ENCODE measurements at regions not wholly inside any gene's neighbourhood (a gene's known extent, or its start where the extent isn't known, plus 50 kb on each side); places are given as distances from the start of the nearest gene placed in this dataset.
"Not testable (repeated sequence)": the region's sequence is repeated elsewhere in the genome, so short reads cannot be mapped to it uniquely, and the experiment has no call there.

DNA sequence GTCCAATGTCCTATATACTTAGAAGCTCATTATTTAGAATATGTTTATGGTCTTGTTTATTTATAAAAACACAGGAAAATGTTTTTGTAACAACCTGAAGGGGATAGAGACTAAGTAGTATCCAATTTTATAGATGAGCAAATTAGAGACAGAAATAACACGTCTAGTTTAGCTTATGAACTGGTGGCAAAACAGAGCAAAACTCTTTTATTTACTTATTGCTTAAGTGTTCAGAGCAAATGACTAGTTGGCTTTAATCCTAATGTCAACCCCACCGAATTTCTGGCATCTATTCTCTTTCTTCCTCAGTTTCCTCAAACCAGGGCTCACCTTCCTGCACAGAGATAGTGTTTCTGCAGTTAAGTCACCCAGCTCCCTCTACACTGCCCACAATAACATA lies 792.8 kb downstream of the REEP3 start:
- no peak for DNase-seq (ENCODE audit: low read depth, low spot score)
- in situ Hi-C loops (cut with HindIII; ENCODE audit: low pct_unique_long_range_greater_than_20kb, low sequenced_read_pairs) = no loop called here

DNA sequence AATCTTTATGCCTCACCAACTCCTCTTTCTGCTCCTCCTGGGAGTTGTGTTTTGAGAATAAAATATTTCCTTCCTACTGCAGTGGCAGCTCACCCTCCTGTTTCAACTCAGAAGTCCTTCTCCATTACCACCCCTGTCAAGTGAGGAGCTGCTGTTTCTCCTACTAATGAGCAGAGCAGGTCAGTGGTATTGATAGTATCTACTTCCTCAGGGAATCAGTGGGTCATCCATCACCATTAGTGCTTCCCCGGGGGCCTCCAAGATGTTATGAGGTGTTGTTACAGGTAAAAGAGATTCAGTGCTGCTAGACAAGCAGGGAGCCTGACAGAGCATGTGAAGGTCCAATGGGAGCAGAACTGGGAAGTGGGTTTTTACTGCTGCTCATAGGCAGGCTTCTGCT lies 795.2 kb downstream of the REEP3 start:
- DNase-seq (ENCODE audit: low read depth, low spot score) = no peak
- in situ Hi-C loops (cut with HindIII; ENCODE audit: low pct_unique_long_range_greater_than_20kb, low sequenced_read_pairs) = no loop called here

DNA sequence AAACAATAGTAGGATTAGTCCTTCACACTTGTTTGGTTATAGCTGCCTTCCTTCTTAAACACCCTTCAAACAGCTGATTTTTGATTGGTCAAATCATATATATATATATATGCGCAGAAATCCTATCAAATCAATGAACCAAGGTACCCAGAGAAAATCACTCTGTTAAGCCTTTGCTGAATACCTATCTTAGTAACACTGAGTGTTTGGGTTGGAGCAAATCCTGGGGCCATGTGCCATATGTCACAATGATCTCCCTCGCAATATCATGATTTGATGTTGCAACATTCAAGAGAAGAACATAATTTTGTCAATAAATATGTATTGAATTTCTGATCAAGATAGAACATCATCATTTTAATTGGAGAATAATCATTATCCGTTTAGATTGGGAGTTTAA lies 795.6 kb downstream of the REEP3 start:
- in situ Hi-C loops (cut with HindIII; ENCODE audit: low pct_unique_long_range_greater_than_20kb, low sequenced_read_pairs) = no loop called here
- no peak for DNase-seq (ENCODE audit: low read depth, low spot score)

DNA sequence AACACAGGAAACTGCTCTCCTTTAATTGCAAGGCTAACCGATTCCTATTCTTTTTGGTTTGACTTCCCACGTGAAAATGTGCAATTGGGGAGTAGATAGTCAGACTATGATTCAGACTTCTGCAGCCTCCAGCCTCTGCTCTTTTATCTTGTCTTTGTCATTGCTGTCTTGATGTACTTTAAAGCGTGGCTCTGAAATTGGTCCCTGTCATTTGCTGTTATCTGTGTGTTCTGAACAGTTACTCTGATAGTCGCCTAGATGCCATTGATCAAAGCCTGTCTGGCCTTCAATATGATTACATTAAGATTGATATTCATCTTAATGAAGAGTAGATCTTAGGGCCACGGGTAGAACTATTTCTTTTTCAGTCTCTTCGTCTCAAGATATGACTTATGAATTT lies 799.2 kb downstream of the REEP3 start:
- DNase-seq (ENCODE audit: low read depth, low spot score) = no peak
- in situ Hi-C loops (cut with HindIII; ENCODE audit: low pct_unique_long_range_greater_than_20kb, low sequenced_read_pairs) = no loop called here

DNA sequence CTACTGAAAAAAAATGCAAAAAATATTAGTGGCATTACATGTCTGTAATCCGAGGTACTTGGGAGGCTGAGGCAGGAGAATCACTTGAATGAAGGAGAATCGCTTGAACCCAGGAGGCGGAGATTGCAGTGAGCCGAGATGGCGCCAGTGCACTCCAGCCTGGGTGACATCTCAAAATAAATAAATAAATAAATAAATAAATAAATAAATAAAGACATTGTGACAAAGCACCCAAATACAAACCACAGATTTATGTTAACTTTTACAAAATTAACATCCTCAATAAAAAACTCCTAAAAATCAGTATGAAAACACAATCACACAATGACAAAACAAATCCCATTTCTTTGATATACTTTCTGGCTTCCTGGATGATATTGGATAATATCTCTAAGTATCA lies 808.3 kb downstream of the REEP3 start:
- no peak for DNase-seq (ENCODE audit: low read depth, low spot score)
- in situ Hi-C loops (cut with HindIII; ENCODE audit: low pct_unique_long_range_greater_than_20kb, low sequenced_read_pairs) = no loop called here

DNA sequence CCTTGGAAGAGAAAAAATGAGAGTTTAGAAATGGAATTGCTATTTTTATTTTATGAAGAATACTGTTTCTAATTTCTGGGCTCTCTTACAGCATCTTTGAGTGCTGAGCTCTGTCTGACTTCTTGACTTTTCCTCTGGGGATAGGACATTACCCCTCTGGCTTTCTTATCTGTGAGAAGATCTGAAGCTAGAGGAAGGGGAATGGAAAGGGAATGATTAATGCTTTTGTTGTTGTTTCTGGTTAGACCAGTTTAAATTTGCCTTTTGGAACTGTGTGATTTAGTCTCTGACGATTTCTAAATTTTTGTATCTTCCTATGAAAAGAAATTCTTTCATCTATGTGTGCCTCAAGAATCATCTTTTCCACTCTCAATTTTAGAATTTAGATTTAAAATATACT lies 811.4 kb downstream of the REEP3 start:
- DNase-seq (ENCODE audit: low read depth, low spot score) = no peak
- in situ Hi-C loops (cut with HindIII; ENCODE audit: low pct_unique_long_range_greater_than_20kb, low sequenced_read_pairs) = no loop called here

DNA sequence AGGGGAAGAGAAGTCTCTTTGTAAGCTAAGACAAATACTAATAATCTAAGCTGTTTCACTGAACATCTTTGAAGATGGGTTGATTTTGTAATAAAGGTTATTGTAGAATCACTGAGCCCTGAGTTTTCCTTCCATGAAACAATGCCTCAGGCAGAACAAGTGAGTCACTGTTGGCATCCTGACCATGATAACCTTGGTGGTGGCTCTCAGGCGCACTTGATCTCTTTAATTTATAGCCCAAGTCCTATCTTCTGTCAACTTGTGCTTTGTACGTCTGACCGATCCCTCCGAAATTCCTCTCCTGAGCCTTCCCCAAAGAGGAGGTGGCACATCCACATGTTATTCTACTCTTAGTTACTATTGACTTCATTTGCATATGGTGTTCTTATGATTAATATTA lies 812.9 kb downstream of the REEP3 start:
- in situ Hi-C loops (cut with HindIII; ENCODE audit: low pct_unique_long_range_greater_than_20kb, low sequenced_read_pairs) = no loop called here
- DNase-seq (ENCODE audit: low read depth, low spot score) = no peak

DNA sequence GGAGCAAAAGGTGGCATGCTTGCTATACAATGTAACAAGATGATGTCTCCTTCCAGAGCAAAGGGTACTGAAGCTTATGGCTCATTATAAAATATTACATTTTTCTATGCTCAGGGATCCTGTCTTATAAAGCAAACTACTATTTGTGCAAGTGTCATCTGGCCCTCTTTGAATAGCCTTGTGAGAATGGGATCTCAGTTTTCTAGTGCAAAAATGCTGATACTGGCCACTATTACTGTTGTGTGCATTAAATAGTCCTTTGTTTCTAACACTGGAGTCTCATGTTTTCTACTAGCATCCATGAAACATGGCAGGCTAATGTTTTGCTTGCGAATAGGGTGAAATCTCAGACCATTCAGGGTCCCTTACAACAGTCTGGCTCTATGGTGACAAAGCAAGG lies 823.0 kb downstream of the REEP3 start:
- in situ Hi-C loops (cut with HindIII; ENCODE audit: low pct_unique_long_range_greater_than_20kb, low sequenced_read_pairs) = no loop called here
- no peak for DNase-seq (ENCODE audit: low read depth, low spot score)

DNA sequence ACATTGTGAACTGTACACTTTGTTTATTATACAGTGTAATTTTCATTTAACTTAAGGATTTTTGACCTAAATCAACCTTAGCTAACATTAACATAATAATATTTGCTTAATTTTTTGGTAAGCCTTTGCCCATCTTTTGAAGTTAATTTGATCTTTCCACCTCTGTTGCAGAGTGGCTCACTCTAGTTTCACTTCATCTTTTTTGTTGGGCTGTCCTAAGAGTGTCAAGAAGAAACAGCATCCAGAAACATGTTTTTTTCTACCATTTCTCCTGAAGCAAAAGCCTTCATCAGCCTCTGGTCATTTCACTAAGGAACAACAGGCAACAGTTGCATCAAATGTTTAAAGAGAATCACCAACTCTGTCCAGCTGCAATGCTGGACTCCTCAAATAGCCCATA lies 824.7 kb downstream of the REEP3 start:
- in situ Hi-C loops (cut with HindIII; ENCODE audit: low pct_unique_long_range_greater_than_20kb, low sequenced_read_pairs) = no loop called here
- no peak for DNase-seq (ENCODE audit: low read depth, low spot score)

DNA sequence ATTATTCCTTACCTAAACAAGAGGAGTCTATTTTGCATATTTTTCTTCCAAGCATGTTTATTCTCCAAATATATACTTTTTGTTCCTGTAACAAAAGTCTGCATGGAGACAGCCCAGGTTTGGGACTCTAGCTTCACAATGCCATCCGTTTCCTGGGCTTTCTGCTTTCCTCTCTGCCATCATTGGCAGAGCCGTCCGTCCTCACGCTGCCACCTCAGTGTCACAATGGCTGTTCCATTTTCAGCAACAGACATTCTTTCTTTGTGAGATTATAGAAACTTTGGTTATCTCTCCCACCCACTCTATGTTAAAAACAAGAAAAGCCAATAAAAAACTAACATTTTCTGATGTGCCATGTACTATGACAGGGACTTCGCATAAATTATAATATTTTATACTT lies 825.2 kb downstream of the REEP3 start:
- no peak for DNase-seq (ENCODE audit: low read depth, low spot score)
- in situ Hi-C loops (cut with HindIII; ENCODE audit: low pct_unique_long_range_greater_than_20kb, low sequenced_read_pairs) = no loop called here

DNA sequence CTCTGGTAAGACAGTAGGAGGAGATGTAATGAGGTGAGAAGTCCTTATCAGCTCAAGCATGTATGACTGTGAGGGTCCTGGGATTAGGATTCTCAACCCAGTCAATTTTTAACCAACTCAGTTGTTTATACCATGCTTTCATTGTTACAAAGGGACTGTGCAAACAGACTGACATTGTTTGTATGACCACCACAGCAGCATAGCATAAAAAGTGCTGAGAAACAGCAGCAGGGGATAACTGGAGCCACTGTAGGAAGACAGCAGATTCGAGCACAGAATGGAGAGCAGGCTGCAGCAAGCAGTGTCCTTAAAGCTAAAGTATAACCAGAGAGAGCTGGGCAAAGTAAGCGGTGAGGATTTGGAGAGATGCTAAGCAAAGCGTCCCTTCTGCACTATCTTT lies 829.5 kb downstream of the REEP3 start:
- in situ Hi-C loops (cut with HindIII; ENCODE audit: low pct_unique_long_range_greater_than_20kb, low sequenced_read_pairs) = no loop called here
- no peak for DNase-seq (ENCODE audit: low read depth, low spot score)

DNA sequence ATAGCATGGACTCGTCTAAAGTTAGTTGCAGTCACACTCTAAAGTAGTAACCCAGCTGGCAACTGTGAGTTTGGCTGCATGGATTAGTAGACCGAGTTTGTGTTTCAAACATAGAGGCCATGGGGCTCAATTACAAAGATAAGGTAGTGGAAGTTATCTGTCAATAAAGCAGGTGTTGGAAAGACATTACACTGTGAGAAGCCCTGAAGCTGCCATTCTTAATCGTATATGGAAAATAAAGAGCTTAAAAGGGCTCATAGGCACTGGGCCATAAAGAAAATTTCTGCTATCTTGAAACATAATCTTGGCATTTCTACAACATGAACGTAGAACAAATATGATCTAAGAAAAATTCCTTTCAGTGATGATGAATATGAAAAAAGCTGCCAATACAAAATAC lies 837.7 kb downstream of the REEP3 start:
- no peak for DNase-seq (ENCODE audit: low read depth, low spot score)
- in situ Hi-C loops (cut with HindIII; ENCODE audit: low pct_unique_long_range_greater_than_20kb, low sequenced_read_pairs) = no loop called here

DNA sequence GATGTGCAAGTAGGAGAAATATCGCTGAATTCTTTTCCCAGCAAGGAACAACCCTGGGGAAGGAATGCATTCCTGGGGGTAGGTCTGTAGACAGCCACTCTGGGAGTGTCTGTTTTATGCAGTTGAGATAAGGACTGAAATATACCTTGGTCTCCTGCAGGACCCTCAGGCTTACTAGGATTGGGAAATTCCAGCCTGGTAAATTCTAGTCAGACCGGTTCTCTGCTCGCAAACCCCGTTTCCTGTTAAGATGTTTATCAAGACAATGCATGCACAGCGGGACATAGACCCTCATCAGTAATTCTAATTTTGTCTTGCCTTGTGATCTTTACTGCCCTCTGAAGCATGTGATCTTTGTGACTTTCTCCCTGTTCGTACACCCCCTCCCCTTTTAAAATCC lies 839.0 kb downstream of the REEP3 start:
- DNase-seq (ENCODE audit: low read depth, low spot score); in situ Hi-C loops (cut with HindIII; ENCODE audit: low pct_unique_long_range_greater_than_20kb, low sequenced_read_pairs): not testable (repeated sequence)

DNA sequence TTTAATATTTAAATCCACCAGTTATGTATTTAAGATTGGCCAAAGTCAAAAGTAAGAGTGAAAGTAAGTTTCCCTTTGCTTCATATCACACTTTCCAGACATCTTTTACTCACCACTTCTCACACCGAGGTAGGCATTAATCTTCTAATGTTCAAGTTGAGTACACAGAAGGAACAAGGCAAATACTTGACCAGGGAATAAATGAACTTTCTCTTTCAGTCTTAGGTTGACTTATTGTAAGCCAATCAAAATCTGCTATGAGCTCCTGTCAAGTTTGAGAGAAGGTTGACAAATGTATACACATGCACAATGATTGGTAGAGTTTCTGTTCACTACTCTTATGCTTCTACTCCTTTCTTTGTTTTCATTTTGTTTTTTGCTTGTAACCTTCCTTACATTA lies 842.5 kb downstream of the REEP3 start:
- in situ Hi-C loops (cut with HindIII; ENCODE audit: low pct_unique_long_range_greater_than_20kb, low sequenced_read_pairs) = no loop called here

DNA sequence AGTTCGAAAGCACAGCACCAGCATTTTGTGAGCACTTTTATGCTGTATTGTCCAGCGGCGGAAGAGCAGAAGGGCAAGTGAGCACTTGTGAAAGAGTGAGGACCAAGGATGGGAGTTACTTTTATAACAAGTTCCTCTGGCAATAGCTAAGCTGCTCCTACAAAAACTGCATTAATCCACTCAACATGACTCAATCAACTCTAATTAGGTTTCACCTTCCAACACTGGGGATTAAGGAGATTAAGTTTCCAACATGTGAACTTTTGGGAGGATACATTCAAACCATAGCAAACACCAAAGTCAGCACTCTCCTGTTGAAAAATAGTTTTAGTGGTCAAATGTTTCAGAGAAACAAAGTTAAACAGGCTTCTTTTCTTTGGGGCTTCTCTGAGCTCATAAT lies 844.5 kb downstream of the REEP3 start:
- in situ Hi-C loops (cut with HindIII; ENCODE audit: low pct_unique_long_range_greater_than_20kb, low sequenced_read_pairs) = no loop called here

More for the DNA sequence above, 842.5 kb downstream of the REEP3 start:
- DNase-seq (ENCODE audit: low read depth, low spot score) = no peak

DNA sequence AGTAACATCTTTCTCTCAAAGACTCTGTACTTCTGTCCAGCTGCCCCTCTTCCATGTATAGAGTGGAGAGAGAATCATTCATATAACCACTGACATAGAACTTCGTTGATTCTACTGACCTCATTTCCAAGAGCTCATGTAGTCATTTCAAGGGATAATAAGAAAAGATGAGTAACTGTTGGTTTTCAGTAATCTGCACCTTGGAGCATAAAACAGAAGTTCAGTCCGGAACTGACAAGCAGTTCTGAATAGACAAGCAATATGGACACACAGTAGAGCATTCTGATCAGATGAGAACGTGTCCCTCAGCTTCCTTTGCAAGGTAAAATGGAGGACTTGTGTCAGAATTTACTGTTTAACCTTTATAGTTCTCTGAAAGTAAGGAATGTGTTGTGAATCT lies 847.1 kb downstream of the REEP3 start:
- no peak for DNase-seq (ENCODE audit: low read depth, low spot score)
- in situ Hi-C loops (cut with HindIII; ENCODE audit: low pct_unique_long_range_greater_than_20kb, low sequenced_read_pairs) = no loop called here

More for the DNA sequence above, 844.5 kb downstream of the REEP3 start:
- DNase-seq (ENCODE audit: low read depth, low spot score) = no peak

DNA sequence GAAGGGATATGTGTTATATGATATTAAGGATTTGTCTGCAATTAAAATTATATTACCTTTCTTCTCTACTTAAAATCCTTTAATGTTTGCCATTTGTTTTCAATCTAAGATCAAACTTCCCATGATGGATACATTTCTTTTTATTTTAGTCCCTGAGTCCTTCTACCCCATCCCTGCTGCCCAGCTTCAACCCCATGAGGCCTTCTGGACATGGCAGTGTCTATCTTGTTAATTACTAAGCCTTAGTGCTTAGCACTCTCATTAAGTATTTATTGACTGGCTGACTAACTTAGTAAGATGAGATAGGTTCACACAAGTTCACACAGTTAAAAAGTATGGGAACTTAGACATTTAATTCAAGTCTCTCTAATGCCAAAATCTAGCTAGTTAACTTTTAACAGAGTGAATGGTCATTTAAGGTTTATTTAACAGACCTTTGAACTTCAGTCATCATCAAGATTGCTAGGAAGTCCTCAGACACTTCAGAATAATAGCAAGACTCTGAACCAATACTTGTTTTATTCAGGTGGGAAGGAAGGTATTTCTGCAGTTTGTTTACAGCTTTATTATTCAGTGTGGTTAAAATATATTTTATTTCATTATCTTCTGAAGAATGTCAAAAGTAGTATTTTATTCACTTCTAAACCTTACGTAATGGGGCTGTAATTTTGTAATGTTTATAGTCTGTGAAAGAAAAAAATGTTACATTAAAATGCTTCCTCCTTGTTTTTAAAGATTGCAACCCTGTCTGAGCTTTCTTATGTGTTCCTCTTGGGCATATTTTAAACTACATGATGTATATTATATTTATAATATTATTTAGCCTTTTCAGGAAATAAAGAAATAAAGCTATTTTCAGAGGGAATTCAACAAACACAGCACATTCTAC lies 848.9 kb downstream of the REEP3 start:
- in situ Hi-C loops (cut with HindIII; ENCODE audit: low pct_unique_long_range_greater_than_20kb, low sequenced_read_pairs) = no loop called here
- no peak for DNase-seq (ENCODE audit: low read depth, low spot score)

DNA sequence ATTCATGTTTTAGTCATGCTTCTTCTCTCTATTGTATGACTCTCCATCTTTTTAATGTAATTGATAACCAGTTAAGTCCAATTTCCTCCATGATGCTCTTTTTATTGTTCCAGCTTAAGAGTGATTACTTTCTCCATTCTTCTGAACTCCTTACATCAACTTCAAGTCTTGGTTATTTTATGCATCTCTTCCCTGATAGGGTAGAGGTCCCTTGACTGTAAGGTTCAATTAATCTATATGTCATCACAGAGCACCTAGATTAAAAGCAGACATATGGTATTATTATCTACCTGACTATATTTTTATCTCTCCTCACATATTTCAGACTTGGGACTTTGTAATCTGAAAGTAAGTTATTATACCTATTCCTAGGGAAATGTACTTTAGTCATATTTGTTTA lies 853.1 kb downstream of the REEP3 start:
- no peak for DNase-seq (ENCODE audit: low read depth, low spot score)
- in situ Hi-C loops (cut with HindIII; ENCODE audit: low pct_unique_long_range_greater_than_20kb, low sequenced_read_pairs) = no loop called here

DNA sequence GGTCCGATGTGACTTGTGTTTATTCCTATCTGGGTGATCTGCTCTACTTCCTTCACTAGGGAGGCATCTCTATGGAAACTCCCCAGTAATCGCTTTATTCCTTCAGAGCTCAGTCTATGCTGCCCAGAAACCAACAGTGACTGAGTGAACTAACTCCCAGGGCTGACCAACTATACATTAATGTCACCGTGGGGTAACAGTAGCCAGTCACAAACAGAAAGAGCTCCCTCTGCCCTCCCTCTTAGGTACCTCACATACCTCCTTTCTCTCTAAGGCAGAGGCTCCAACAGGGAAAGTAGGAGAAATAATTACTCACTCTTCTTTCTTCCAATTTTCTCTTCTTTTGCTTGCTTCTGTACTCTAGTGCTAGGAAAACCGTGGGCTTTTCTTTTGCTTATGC lies 855.0 kb downstream of the REEP3 start:
- in situ Hi-C loops (cut with HindIII; ENCODE audit: low pct_unique_long_range_greater_than_20kb, low sequenced_read_pairs) = no loop called here
- no peak for DNase-seq (ENCODE audit: low read depth, low spot score)

DNA sequence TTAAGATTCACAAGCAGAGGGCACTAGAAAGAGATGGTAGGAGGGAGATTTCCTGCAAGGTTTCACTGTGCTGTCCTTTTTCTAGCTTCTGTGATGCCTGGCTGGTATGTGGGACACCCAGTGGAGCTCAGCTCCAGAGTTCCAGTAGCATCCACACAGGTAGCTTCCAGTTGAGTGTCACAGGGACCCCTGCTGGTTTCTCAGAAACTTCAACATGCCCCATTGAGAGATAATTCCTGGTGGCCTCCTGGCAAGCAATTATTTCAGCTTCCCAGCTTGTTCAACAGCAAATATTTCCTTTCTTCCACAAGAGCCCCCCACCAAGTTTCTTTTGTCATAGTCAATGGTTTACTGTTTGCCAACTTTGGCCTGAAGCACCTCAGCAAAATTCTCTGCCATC lies 858.7 kb downstream of the REEP3 start:
- in situ Hi-C loops (cut with HindIII; ENCODE audit: low pct_unique_long_range_greater_than_20kb, low sequenced_read_pairs) = no loop called here
- DNase-seq (ENCODE audit: low read depth, low spot score) = peak; percentile 39
